D341Med (cell line): ENCODE measurements at regions not wholly inside any gene's neighbourhood (a gene's known extent, or its start where the extent isn't known, plus 50 kb on each side); places are given as distances from the start of the nearest gene placed in this dataset.

Source experiments
- DNase-seq: peaks from one replicate; pipeline ENCODE4 v3.0.0; 2012; ENCODE audit warnings: low spot score

DNA sequence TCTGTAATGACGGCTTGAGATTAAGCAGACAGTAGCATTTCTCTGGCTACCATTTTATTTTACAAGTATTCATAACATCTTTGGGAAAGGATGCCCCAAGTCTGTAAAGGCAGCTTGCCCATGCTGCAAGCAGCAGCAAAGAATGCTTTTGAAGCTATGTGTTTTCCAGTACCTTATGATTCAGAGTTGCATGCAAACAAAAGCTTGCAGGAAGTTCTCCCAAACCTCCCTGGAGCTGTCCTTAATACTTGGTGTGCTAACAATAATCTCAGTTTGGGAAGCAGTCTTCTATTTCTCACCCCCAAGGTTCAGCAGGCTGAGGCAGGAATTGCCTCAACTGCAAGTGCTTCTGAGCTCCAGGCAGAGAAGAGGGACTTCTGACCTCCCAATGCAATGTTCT, 60.8 kb downstream of the CCNA1 start:
- DNase-seq: no peak

DNA sequence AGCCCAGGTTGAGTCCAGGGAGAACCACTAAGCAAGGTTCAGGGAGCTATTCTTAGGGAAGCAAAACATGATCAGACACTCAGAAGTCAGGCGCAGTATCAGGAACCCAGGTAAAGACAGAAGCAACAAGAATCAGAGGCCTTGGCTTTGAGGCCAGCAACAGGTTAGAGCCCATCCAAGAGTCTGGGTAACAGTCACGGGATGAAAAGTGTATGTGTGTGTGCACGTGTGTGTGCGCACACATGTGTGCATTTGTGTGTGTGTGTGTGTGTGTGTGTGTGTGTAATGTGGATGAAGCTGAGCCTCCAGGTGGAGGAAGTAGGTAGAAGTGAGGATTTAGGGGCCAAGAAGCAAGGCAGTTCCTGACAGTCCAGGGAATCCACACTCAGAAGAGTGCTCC, 63.1 kb downstream of the CCNA1 start:
- DNase-seq: no peak

DNA sequence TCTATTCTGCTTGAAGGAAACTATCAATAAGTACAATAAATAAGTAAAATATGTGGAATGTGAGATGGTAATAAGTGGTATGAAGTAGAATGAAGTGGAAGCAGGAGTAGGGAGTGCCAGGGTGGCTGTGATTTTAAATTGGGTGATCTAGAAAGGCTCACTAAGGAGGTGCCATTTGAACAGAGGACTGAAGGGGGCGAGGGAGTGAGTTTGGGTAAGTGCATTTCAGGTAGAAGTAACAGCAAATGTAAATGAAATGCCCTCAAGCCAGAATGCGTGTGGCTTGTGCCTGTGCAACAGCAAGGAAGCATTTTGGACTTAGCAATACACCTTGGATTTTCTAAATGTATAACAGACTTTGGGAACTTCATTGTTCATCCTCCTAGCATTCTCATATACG, 77.1 kb downstream of the CCNA1 start:
- no peak for DNase-seq

DNA sequence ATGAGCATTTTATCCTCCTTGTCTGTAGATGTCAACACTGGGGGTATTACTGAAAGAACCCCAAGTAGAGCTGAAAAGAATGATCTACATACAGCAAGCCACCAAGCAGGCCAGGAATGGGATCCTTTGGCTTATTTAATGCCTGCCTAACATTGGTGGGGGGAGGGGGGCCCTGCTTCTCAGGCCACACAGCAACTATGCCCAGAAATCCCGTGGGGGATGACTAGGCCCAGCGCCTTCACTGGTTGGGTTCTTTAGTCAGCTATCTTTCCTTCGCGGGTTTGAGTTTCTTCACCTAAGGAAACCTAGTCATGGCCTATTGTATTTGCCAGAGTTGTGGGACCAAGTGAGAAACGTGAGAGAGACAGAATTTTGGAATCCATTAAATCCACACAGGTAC, 80.5 kb downstream of the CCNA1 start:
- no peak for DNase-seq

DNA sequence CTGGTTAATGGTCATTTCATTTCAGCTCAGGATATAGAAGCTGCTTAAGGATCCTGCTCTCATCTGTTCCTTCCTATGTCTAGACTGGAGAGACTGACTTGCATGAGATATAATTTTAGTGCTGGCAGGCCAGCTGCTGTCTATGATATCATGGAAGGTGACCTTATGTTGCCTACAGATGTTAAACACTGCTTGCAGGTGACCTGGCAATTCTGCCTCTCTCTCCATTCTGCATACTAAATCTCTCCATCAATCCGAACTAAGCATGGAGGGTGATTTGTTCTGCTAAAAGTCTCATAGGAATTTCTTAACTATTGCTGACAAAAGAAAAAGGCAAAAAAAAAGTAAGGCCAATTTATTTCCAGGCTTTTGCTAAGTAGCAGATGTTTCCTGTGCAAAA, 81.0 kb downstream of the CCNA1 start:
- no peak for DNase-seq

DNA sequence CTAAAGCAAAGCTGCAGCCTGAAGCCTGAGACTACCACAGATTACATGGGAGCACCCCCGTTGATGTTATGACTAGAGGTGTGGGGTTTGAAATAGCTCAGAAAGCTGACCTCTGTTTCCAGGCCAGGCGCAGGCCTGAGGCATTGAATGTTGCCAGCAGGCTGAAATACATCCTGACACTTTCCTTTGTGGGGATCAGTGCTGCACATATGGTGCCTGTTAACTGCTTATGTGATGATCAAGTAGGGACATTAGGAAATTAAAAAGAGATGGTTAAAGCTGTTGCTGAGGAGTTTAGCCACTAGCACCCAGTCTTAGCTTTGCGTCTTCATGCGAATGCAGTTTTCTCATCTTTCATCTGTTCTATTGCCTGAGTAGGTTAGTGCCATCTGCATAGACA, 83.2 kb downstream of the CCNA1 start:
- peak; percentile 57 for DNase-seq

DNA sequence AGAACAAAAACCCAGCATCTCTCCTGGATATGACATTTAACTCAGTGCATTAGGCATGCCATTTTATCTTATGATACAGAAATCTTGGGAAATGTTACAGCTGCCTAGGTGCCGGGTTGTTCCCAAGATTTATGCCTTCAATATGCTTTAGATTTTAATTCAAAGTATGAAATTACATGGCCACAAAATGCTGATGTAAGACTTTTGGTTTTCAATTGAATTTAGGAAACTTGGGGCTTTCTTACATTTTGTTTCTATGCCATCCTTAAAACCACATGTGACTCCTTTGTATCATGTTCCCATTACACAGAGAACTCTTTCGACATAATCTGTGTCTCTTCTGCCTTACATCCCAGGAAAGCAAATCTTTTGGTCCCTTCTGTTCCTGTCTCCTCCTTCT, 83.9 kb downstream of the CCNA1 start:
- no peak for DNase-seq

DNA sequence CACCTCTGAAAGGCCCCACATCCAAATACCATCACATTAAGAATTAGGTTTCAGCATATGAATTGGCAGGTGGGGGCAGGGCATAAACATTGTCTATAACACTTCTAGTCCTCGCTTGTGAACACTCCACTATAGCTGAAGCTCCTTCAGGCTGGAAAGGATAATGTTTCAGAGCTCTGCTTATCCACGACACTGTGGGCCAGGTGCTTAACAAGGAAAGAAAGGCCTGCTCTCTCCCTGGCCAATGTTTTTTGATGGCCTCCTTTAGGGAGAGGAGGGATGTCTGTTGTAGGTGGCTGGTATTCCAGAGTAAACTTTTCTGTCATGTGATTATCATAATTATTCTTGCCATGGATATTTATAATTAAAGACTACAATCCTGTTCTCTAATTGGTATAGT, 86.4 kb downstream of the CCNA1 start:
- DNase-seq: no peak

DNA sequence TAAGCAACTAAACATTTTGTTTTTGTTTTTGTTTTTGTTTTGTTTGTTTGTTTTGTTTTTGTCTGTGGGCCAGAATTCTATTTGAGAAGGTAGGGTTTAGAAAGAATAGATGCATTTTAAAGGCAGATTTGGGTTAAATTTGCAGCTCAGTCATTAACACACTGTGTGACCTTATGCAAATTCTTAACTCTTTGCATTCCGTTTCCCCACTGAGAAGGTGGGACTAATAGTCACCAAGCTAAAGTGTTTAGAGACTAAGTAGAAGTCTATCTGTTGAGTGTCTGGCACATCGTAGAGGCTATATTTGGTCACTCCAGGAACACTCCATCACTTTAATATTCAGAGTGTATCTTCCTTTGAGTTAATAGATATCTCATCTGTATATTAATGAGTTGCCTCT, 87.1 kb downstream of the CCNA1 start:
- DNase-seq: no peak

DNA sequence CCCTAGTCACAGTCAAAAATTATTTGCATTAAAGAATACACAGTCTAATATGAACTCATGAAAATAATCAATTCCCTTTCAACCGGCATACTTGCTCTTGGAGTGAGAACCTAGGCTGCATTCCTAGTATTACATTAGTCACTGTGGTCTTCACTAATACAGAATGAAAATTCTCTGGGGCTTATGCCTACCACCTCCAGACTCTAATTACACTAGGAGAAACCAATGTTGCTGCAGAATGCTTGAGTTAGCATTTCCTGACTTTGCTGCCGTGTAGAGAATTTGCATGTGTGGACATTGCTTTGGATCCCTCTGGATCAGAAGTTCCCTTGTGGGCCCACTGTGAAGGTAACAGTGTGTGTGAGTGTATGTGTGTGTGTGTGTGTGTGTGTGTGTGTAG, 87.8 kb downstream of the CCNA1 start:
- no peak for DNase-seq

DNA sequence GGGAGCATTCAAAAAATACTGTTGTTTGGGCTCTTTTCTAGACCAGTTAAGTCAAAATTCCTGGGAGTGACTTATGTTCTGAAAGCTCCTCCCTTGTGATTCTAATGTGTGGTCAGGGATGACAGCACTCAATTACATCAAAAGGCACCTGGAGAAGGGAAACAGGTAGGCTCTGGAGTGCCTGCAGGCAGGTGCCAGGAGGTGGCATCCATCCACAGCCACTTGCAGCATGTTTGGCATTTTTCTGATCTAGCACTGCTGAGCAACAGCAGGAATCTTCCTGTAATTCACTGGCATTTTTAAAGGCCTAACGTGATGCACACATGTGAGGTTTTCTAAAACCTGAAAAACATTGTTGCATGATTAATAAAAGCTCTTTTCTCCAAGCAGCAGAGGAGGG, 94.6 kb downstream of the CCNA1 start:
- no peak for DNase-seq

DNA sequence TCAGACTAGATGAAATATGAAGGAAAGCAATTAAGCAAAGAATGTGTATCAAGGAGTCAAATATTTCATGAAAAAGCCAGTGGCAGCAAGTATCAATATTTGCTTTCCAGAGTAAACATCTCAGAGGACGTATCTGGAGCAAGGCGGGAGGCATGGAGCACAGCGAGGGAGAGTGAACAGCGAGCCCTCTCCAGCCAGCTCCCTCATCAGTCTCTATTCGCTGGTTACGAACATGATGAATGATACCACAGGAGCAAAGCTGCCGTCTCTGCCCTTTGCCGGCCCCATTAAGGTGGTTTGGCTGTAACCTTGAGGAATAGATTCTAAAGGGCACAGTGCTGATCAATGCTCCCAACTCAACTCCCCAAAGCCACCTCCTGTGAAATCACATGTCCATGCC, 95.8 kb downstream of the CCNA1 start:
- DNase-seq: no peak

DNA sequence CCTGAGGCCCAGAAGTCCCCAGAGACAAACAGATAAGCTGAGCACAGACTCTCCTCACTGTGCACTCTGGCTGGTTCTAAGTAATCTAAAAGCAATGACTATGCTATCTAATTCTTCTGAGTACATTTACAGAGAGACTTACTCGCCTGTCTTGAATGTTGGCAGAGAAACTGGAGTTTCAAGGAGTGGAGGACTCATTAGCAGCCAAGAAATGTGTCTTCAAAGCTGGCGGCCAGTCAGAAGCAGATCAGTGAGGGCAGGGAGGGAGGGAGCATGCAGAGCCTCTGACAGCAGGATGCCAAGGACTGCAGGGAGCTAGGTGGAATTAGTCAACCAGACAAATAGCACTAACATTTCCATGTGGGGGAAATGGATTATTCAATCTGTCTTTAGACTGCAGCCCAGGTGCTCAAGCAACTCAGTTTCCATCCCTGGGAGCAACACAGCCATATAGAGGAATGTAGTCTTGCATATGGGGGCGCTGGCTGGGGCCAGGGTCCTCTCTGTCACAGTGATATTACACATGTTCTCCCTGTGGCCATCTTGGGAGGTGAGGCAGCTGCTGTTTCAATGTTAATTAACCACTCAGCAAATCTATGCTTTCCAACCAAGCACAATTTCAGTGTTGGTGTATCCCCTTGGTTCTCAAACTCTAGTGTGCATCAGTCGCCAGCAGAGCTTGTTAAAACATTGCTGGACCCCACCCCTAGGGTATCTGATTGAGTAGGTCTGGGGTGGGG, 97.9 kb downstream of the CCNA1 start:
- no peak for DNase-seq

DNA sequence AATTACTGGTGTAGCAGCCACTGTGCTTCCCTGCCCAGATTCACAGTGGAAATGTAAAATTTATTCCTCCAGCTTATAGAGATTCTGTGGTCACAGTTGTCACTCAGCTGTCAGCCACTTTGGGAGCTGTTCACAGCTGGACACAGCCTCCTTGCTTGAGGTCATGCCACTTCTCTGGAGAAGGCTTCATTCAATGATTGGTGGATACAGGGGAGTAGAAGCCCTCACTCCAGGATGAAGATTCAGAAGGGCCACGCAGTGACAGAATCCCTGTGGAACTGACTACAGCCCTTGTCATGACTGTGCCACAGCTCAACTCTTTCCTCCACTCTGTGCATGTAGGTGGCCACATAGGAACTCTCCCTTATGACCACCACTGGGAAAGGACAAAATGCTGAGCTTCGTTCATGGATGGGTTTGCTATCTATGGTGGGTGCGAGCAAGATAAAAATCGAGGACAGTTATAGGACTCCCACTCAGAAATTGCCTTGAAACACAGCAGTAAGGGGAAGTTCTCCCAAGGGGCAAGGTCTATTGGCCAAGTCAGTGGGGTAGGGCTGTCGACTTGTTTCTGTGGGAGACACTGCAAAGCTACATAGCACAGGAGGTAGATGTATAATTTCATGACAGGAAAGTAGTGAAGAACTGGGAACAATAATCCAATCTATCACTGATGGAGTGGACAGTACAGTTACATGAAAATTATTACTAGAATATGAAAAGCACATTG, 98.7 kb downstream of the CCNA1 start:
- DNase-seq: no peak

DNA sequence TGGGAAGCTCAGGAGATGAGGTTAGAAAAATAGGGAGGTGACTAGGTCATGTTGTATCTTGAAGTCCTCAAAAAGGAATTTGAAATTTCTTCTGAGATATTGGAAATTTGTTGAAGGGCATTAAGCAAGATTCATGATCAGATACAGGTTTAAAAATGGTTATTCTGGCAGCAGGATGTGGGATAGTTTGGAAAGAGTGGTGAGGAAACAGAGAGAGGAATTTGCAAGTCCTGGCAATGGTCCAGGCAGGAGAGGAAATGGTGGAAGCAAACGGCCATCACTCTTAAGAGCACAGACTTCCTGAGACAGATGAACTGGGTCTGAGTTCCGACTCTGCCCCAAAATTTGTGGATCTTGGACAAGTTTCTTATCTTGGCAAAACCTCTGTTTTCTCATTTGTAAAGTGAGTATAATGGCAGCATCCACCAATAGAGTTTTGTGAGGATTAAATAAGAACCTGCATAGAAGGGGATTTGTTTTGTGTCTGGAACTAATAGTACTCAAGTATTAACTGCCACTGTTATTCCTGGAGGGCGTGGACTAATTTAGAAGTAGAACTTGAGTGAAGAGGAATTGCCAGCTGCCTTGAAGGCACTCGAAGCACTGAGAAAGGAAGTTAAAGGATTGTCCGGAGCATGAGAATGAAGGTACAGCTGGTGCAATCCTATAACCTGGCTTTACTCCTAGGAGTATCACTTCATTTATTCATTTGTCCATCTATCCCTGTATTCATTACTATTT, 99.6 kb downstream of the CCNA1 start:
- no peak for DNase-seq

DNA sequence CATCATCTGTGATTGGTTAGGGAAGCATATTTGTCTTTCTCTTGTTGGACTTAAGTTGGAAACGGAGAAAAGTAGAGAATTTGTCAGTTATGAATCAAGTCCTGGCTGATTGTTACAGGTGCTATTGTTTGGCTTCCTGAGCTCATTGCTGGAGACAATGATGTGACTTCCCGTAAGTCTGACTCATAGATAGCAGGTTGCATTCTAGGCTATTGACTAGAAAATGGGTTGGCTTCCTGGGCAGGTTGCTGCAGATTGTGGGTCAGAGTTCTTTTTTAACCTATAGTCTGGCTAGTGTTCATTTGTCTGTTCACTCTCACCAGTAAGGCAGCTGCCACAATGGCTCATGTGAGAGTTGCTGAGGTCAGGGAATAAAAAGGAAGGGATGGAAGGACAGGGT, 101.5 kb downstream of the CCNA1 start:
- DNase-seq: no peak

DNA sequence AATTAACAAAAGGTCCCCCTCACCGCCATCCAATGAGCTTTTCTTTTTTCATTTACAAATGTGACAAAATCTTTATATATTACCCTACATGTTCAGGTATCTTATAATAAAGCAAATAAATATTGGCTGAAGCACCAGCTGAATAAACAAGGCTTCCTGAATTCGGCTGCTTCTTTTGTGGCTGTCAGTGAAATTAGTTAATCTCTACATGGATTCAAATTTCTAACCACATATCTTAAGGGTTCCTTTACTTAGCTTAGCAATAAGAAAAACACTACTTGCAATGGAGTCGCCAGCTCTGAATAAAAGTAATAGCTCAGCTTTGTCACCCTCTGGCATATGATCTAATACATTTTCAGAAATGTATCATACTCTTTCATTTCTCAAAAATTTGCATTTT, 104.3 kb downstream of the CCNA1 start:
- no peak for DNase-seq

DNA sequence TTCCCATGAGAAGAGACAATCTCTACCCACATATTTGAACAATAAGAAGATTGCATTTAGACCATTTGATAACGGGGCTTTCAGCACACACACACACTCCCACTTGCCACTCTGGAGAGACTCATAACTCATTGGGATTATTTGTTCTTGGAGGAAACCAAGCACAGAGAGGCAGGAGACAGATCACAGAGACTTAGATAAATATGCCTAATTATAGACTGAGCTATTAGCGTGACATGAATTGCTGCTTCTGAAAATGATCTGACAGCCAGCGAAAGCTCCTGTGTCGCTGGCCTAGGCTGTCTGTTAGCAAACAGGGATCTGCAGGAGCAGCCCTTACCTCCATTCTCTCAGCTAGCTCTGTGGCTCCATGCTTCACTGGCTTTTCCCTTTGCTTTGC, 111.4 kb downstream of the CCNA1 start:
- DNase-seq: no peak

DNA sequence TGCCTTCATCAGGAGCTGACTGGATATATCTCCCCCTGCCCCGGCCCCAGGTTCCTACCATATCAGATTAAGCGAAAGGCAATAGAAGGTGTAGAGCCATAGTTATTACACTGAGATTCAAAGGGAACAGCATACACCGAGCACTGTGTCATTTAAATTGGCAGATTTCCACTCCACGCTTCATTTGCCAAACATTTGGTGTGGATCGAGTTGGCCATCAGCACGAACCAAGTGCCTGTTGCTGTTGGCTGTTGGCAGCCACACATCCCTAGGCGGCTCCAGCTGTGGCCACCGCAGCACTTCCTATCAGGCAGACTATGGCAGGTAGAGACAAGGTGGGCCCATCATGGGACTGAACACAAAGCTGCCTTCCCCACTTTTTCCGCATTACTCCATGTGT, 115.8 kb downstream of the CCNA1 start:
- no peak for DNase-seq

DNA sequence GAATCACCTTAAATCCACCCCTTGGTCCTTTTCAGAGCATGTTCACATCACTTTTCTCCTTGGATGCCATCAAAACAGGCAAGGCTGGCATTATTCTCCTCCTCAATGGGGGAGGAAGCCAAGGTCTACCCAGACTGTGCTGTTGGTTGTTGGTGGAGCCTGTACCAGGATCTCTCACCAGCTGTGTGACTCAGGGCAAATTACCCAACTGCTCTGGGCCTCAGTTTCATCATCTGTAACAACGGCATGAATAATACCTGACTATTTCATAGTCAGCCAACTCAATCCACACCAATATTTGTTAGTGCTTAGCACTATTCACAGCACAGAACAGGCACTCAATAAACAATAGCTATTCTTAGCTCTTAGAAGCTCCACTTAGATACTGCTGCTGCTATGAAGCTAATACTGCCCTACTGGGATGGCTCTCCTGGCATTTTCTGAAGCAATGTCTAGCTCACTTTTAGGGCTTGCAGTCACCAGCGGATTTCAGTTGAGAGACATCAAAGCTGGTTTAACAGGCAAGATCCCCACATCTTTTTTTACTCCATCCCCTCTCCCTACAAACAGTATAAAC, 116.9 kb downstream of the CCNA1 start:
- no peak for DNase-seq

DNA sequence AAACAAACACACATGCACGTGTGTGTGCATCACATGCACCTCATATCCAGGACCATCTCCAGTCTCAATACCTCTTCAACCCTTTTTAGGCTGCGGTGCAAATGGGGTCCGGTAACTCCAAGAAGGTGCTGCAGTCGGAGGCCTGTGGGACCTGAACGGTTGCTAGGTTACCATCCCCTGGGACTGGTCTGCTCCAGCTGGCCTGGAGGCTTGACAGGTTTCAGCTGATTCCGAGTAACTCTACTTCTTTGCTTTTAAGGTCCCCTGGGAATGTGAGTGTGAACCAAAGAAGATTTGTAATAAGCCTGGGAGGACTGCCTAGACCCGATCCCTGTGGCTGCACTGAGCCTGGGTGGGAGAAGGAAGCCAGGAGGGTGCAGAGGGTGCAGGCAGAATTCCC, 117.5 kb downstream of the CCNA1 start:
- peak; percentile 83 for DNase-seq

DNA sequence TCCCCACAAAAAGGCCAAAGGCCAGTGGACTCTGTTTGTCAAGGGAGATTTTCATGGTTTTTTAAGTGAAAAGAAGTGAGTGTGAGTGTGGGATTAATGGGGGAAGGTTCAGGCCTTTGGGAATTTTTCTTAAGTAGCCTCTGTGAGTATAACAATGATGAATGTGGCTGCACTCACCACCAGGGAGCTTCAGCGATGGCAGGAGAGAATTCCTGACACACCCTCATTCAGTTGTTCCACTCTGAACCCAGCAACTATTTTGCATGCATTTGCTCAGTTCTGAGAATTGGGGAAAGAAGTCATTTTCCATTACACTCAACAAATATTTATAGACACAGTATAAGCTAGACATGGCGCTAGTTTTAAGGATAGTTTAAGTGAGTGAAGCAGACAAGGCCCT, 117.9 kb downstream of the CCNA1 start:
- peak; percentile 41 for DNase-seq

DNA sequence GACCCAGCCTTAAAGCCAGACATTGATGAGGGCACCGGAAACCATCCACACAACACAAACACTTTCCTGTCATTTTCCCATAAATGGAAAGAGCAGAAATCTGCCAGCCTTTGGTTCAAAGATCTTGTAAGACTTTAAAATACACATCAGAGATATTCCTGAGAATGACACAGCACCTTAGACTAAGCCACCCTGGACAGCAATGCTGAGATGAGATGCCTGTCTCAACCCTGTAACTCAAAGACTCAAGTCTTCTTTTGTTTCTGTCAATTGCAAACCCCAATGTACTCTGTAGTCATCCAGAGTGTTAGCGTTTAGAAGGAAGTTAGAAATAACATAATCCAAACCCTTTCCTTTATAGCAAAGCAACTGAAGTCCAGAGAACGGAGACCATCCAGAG, 119.2 kb downstream of the CCNA1 start:
- no peak for DNase-seq
